IMR-90 (cell line): ENCODE measurements at regions not wholly inside any gene's neighbourhood (a gene's known extent, or its start where the extent isn't known, plus 50 kb on each side); places are given as distances from the start of the nearest gene placed in this dataset.

Experiments
- ATAC-seq: fragments of 200-7000 bp; cut with Tn5 transposase; 2 replicates; pipeline ENCODE4 v1.9.1; 2020; ENCODE audit warnings: low read depth, mild to moderate bottlenecking, moderate library complexity
- BruUV-seq: library from RNA; stranded (reverse); fragments of 400-500 nt; replicated peaks from 2 replicates; lab custom pipeline; 2021; lab: Mats Ljungman, UMichigan
- CTCF ChIA-PET: fragments of 300-600 bp; formaldehyde crosslinking; extraction: SDS; loops from one replicate; lab custom pipeline; 2021; ENCODE audit warnings: antibody characterized with exemption; lab: Yijun Ruan, JAX
- POLR2A ChIA-PET: fragments of 300-600 bp; sonication (Branson Sonifier 250); formaldehyde crosslinking; loops from one replicate; lab custom pipeline; 2022; ENCODE audit warnings: antibody characterized with exemption; ENCODE audit not compliant: unreplicated experiment; lab: Charles Lee
- DNase-seq: peaks from one replicate; pipeline ENCODE4 v3.0.0; 2013
- H2AFZ ChIP-seq: replicated peaks from 2 replicates; pipeline ENCODE3; 2013; ENCODE audit warnings: low read length, mild to moderate bottlenecking; ENCODE audit not compliant: poor library complexity
- H2AK5ac ChIP-seq: 2 replicates; pipeline ENCODE4 v1.6.1; 2013; ENCODE audit warnings: low read depth, low read length, inconsistent platforms
- H2AK9ac ChIP-seq: replicated peaks from 2 replicates; pipeline ENCODE3; 2013; ENCODE audit warnings: mild to moderate bottlenecking, low read depth, low read length, moderate library complexity; ENCODE audit not compliant: poor library complexity
- H2BK120ac ChIP-seq: 2 replicates; pipeline ENCODE4 v1.6.1; 2013; ENCODE audit warnings: low read depth, low read length, inconsistent platforms
- H2BK15ac ChIP-seq: 3 replicates; pipeline ENCODE4 v1.6.1; 2013; ENCODE audit warnings: low read depth, low read length, inconsistent platforms
- H2BK20ac ChIP-seq: 2 replicates; pipeline ENCODE4 v1.6.1; 2013; ENCODE audit warnings: low read depth, mild to moderate bottlenecking, inconsistent platforms, low read length, moderate library complexity
- H2BK5ac ChIP-seq: 2 replicates; pipeline ENCODE4 v1.6.1; 2013; ENCODE audit warnings: mild to moderate bottlenecking, low read depth, low read length, inconsistent platforms; ENCODE audit not compliant: poor library complexity, severe bottlenecking
- H3K14ac ChIP-seq: replicated peaks from 2 replicates; pipeline ENCODE4 v1.6.1; 2013; ENCODE audit warnings: low read depth, low read length, inconsistent platforms
- H3K18ac ChIP-seq: 2 replicates; pipeline ENCODE4 v1.6.1; 2013; ENCODE audit warnings: low read depth, low read length, control low read depth
- H3K23ac ChIP-seq: 2 replicates; pipeline ENCODE4 v1.6.1; 2013; ENCODE audit warnings: low read depth, low read length, inconsistent platforms
- H3K27ac ChIP-seq: 2 replicates; pipeline ENCODE4 v1.5.1; 2013; ENCODE audit warnings: mild to moderate bottlenecking, control low read depth, low read length; ENCODE audit not compliant: insufficient read depth
- H3K27me3 ChIP-seq: 2 replicates; pipeline ENCODE4 v1.6.1; 2013; ENCODE audit warnings: low read length; ENCODE audit not compliant: control insufficient read depth, insufficient read depth
- H3K36me3 ChIP-seq: 2 replicates; pipeline ENCODE4 v1.6.1; 2013; ENCODE audit warnings: low read length, mixed read lengths; ENCODE audit not compliant: control insufficient read depth, insufficient read depth
- H3K4ac ChIP-seq: 2 replicates; pipeline ENCODE4 v1.6.1; 2013; ENCODE audit warnings: low read depth, low read length, inconsistent platforms
- H3K4me1 ChIP-seq: 2 replicates; pipeline ENCODE4 v1.6.1; 2013; ENCODE audit warnings: low read length, mixed read lengths; ENCODE audit not compliant: control insufficient read depth, insufficient read depth
- H3K4me2 ChIP-seq: 2 replicates; pipeline ENCODE4 v1.6.1; 2013; ENCODE audit warnings: low read depth, mild to moderate bottlenecking, control low read depth, low read length, moderate library complexity
- H3K4me3 ChIP-seq: 2 replicates; pipeline ENCODE4 v1.5.1; 2013; ENCODE audit warnings: low read depth, mild to moderate bottlenecking, control low read depth, low read length, moderate library complexity; ENCODE audit not compliant: insufficient read depth
- H3K56ac ChIP-seq: 2 replicates; pipeline ENCODE4 v1.6.1; 2013; ENCODE audit warnings: low read length, inconsistent platforms; ENCODE audit not compliant: insufficient read depth; ENCODE audit errors: extremely low read depth
- H3K79me1 ChIP-seq, 2 experiments: 2 replicates each; pipeline ENCODE4 v1.6.1; 2013; ENCODE audit warnings: low read length in 2 of 2, inconsistent platforms in 1 of 2, low read depth in 1 of 2
- H3K9ac ChIP-seq: 2 replicates; pipeline ENCODE4 v1.6.1; 2013; ENCODE audit warnings: low read depth, low read length, control low read depth
- H3K9me1 ChIP-seq: 2 replicates; pipeline ENCODE4 v1.6.1; 2013; ENCODE audit warnings: low read length, inconsistent platforms; ENCODE audit not compliant: insufficient read depth
- H3K9me3 ChIP-seq: 2 replicates; pipeline ENCODE4 v1.6.1; 2013; ENCODE audit warnings: low read length; ENCODE audit not compliant: control insufficient read depth, insufficient read depth
- H4K20me1 ChIP-seq: 2 replicates; pipeline ENCODE4 v1.6.1; 2013; ENCODE audit warnings: low read length, inconsistent platforms; ENCODE audit not compliant: insufficient read depth
- H4K5ac ChIP-seq: 2 replicates; pipeline ENCODE4 v1.6.1; 2013; ENCODE audit warnings: mild to moderate bottlenecking, low read depth, low read length, control low read depth
- H4K8ac ChIP-seq, 2 experiments: 2 replicates each; pipeline ENCODE4 v1.6.1; 2013; ENCODE audit warnings: low read depth in 2 of 2, low read length in 2 of 2, control low read depth in 1 of 2, inconsistent platforms in 1 of 2
- H4K91ac ChIP-seq: 2 replicates; pipeline ENCODE4 v1.6.1; 2013; ENCODE audit warnings: low read depth, low read length, inconsistent platforms; ENCODE audit not compliant: insufficient read depth
- BHLHE40 ChIP-seq: fragments of 150-350 bp; IDR thresholded peaks from 2 replicates; pipeline ENCODE4 v1.6.1; 2016; ENCODE audit warnings: mild to moderate bottlenecking, low read depth, low read length
- ELK1 ChIP-seq: fragments of 150-350 bp; IDR thresholded peaks from 2 replicates; pipeline ENCODE4 v1.6.1; 2016; ENCODE audit warnings: low read depth, mild to moderate bottlenecking, low read length, moderate library complexity, borderline replicate concordance
- FOS ChIP-seq: fragments of 150-350 bp; IDR thresholded peaks from 2 replicates; pipeline ENCODE4 v1.6.1; 2016; ENCODE audit warnings: low read depth, low read length
- MAFK ChIP-seq: IDR thresholded peaks from 2 replicates; pipeline ENCODE4 v1.6.1; 2012; ENCODE audit warnings: low read depth, low read length, improper control_type of control experiment
- MXI1 ChIP-seq: IDR thresholded peaks from 2 replicates; pipeline ENCODE4 v1.6.1; 2012; ENCODE audit warnings: low read depth, mild to moderate bottlenecking, low read length, moderate library complexity, borderline replicate concordance
- NFE2L2 ChIP-seq: fragments of 150-350 bp; IDR thresholded peaks from 2 replicates; pipeline ENCODE4 v1.6.1; 2016; ENCODE audit warnings: low read depth, mild to moderate bottlenecking, low read length
- POLR2A ChIP-seq: IDR thresholded peaks from 2 replicates; pipeline ENCODE4 v1.6.1; 2012; ENCODE audit warnings: mild to moderate bottlenecking, low read depth, low read length
- RAD21 ChIP-seq: IDR thresholded peaks from 2 replicates; pipeline ENCODE4 v1.6.1; 2012; ENCODE audit warnings: low read length, improper control_type of control experiment
- RCOR1 ChIP-seq: IDR thresholded peaks from 2 replicates; pipeline ENCODE4 v1.6.1; 2012; ENCODE audit warnings: mild to moderate bottlenecking, low read length, improper control_type of control experiment; ENCODE audit not compliant: insufficient replicate concordance
- RFX5 ChIP-seq: IDR thresholded peaks from 2 replicates; pipeline ENCODE4 v1.8.0; 2012; ENCODE audit warnings: low read depth, mild to moderate bottlenecking, low read length, moderate library complexity
- USF2 ChIP-seq: fragments of 150-350 bp; IDR thresholded peaks from 2 replicates; pipeline ENCODE4 v1.6.1; 2017; ENCODE audit warnings: mild to moderate bottlenecking, antibody characterized with exemption, low read length, low read depth
- WGBS, 2 experiments: methylation state at CpG; one replicate each; pipeline versions ENCODE4 v1.1.5 to v1.1.7; 2013; ENCODE audit warnings: missing lambda C conversion rate in 2 of 2; ENCODE audit not compliant: insufficient read length in 1 of 2; ENCODE audit errors: extremely low coverage in 2 of 2; 5-methylcytosine and 5-hydroxymethylcytosine counted together
- dilution Hi-C: fragments of 300-500 bp; cut with HindIII; formaldehyde crosslinking; loops from one replicate; pipeline ENCODE4 v1.14.3; 2018; ENCODE audit warnings: low sequenced_read_pairs; ENCODE audit not compliant: unreplicated experiment
- in situ Hi-C: fragments of 300-500 bp; cut with MboI; formaldehyde crosslinking; loops from 3 replicates; pipeline ENCODE4 v1.14.3; 2019; ENCODE audit warnings: low sequenced_read_pairs, inconsistent platforms, mixed read lengths
- intact Hi-C: fragments of 100-400 bp; cut with micrococcal nuclease; formaldehyde crosslinking; loops from 2 replicates; pipeline ENCODE4 v1.10.0; 2022

- Histone ChIP-seq H2BK20ac (no peak overlapping the region), H3K9me1 (peaks cover 10% of the 10 kb centered on the region), H2AK9ac (no peak overlapping the region), H2AFZ (no peak overlapping the region), H4K20me1 (no peaks in the 10 kb centered on the region), H3K18ac (no peak overlapping the region), H3K79me1 (no peaks in the 10 kb centered on the region), H3K56ac (no peak overlapping the region), H3K4me1 (peaks cover 7% of the 10 kb centered on the region; the same call in 1 of the 2 replicates), H3K4ac (no peak overlapping the region), H3K4me2 (no peak overlapping the region), H4K8ac (no peak overlapping the region), H2BK120ac (no peak overlapping the region), H3K9ac (no peak overlapping the region), H3K27me3 (no peaks in the 10 kb centered on the region), H3K9me3 (no peaks in the 10 kb centered on the region), H3K27ac (no peak overlapping the region), H3K4me3 (no peak overlapping the region), H3K36me3 (no peaks in the 10 kb centered on the region), H2BK5ac (no peak overlapping the region), H2BK15ac (no peak overlapping the region), H3K14ac (no peak overlapping the region), H3K23ac (no peak overlapping the region), H2AK5ac (no peak overlapping the region), H4K5ac (no peak overlapping the region), H4K91ac (no peak overlapping the region)
- ChIA-PET CTCF (interaction anchor here (1.0 kb wide), 1 partner anchor 1377 kb away, joined by 3 read pairs; no protein-coding TSS in a partner anchor), POLR2A (no interaction called here)
- no TSS peak for BruUV-seq
- WGBS, 2 experiments = no CpG with 5 or more reads among the region's 7 CpGs
- DNase-seq = no peak
- TF ChIP-seq BHLHE40 (no peak), RCOR1 (no peak), ELK1 (no peak), NFE2L2 (no peak), USF2 (no peak), RAD21 (no peak), POLR2A (no peak), RFX5 (no peak), FOS (no peak), MAFK (no peak), MXI1 (no peak)
- intact Hi-C loops (no loop called here), in situ Hi-C loops (no loop called here), dilution Hi-C loops (no loop called here)
- ATAC-seq = no peak
Measured at GRCh38 chr1:55331351-55331750, 116.2 kb upstream of the USP24 start.
